IMR-90 (cell line): ENCODE measurements at regions not wholly inside any gene's neighbourhood (a gene's known extent, or its start where the extent isn't known, plus 50 kb on each side); places are given as distances from the start of the nearest gene placed in this dataset.

Experiments used
- ATAC-seq: fragments of 200-7000 bp; cut with Tn5 transposase; 2 replicates; pipeline ENCODE4 v1.9.1; 2020; ENCODE audit warnings: low read depth, mild to moderate bottlenecking, moderate library complexity
- BruUV-seq: library from RNA; stranded (reverse); fragments of 400-500 nt; replicated peaks from 2 replicates; lab custom pipeline; 2021; lab: Mats Ljungman, UMichigan
- CTCF ChIA-PET: fragments of 300-600 bp; formaldehyde crosslinking; extraction: SDS; loops from one replicate; lab custom pipeline; 2021; ENCODE audit warnings: antibody characterized with exemption; lab: Yijun Ruan, JAX
- POLR2A ChIA-PET: fragments of 300-600 bp; sonication (Branson Sonifier 250); formaldehyde crosslinking; loops from one replicate; lab custom pipeline; 2022; ENCODE audit warnings: antibody characterized with exemption; ENCODE audit not compliant: unreplicated experiment; lab: Charles Lee
- DNase-seq: peaks from one replicate; pipeline ENCODE4 v3.0.0; 2013
- H2AFZ ChIP-seq: replicated peaks from 2 replicates; pipeline ENCODE3; 2013; ENCODE audit warnings: low read length, mild to moderate bottlenecking; ENCODE audit not compliant: poor library complexity
- H2AK5ac ChIP-seq: 2 replicates; pipeline ENCODE4 v1.6.1; 2013; ENCODE audit warnings: low read depth, low read length, inconsistent platforms
- H2AK9ac ChIP-seq: replicated peaks from 2 replicates; pipeline ENCODE3; 2013; ENCODE audit warnings: mild to moderate bottlenecking, low read depth, low read length, moderate library complexity; ENCODE audit not compliant: poor library complexity
- H2BK120ac ChIP-seq: 2 replicates; pipeline ENCODE4 v1.6.1; 2013; ENCODE audit warnings: low read depth, low read length, inconsistent platforms
- H2BK15ac ChIP-seq: 3 replicates; pipeline ENCODE4 v1.6.1; 2013; ENCODE audit warnings: low read depth, low read length, inconsistent platforms
- H2BK20ac ChIP-seq: 2 replicates; pipeline ENCODE4 v1.6.1; 2013; ENCODE audit warnings: low read depth, mild to moderate bottlenecking, inconsistent platforms, low read length, moderate library complexity
- H2BK5ac ChIP-seq: 2 replicates; pipeline ENCODE4 v1.6.1; 2013; ENCODE audit warnings: mild to moderate bottlenecking, low read depth, low read length, inconsistent platforms; ENCODE audit not compliant: poor library complexity, severe bottlenecking
- H3K14ac ChIP-seq: replicated peaks from 2 replicates; pipeline ENCODE4 v1.6.1; 2013; ENCODE audit warnings: low read depth, low read length, inconsistent platforms
- H3K18ac ChIP-seq: 2 replicates; pipeline ENCODE4 v1.6.1; 2013; ENCODE audit warnings: low read depth, low read length, control low read depth
- H3K23ac ChIP-seq: 2 replicates; pipeline ENCODE4 v1.6.1; 2013; ENCODE audit warnings: low read depth, low read length, inconsistent platforms
- H3K27ac ChIP-seq: 2 replicates; pipeline ENCODE4 v1.5.1; 2013; ENCODE audit warnings: mild to moderate bottlenecking, control low read depth, low read length; ENCODE audit not compliant: insufficient read depth
- H3K27me3 ChIP-seq: 2 replicates; pipeline ENCODE4 v1.6.1; 2013; ENCODE audit warnings: low read length; ENCODE audit not compliant: control insufficient read depth, insufficient read depth
- H3K36me3 ChIP-seq: 2 replicates; pipeline ENCODE4 v1.6.1; 2013; ENCODE audit warnings: low read length, mixed read lengths; ENCODE audit not compliant: control insufficient read depth, insufficient read depth
- H3K4ac ChIP-seq: 2 replicates; pipeline ENCODE4 v1.6.1; 2013; ENCODE audit warnings: low read depth, low read length, inconsistent platforms
- H3K4me1 ChIP-seq: 2 replicates; pipeline ENCODE4 v1.6.1; 2013; ENCODE audit warnings: low read length, mixed read lengths; ENCODE audit not compliant: control insufficient read depth, insufficient read depth
- H3K4me2 ChIP-seq: 2 replicates; pipeline ENCODE4 v1.6.1; 2013; ENCODE audit warnings: low read depth, mild to moderate bottlenecking, control low read depth, low read length, moderate library complexity
- H3K4me3 ChIP-seq: 2 replicates; pipeline ENCODE4 v1.5.1; 2013; ENCODE audit warnings: low read depth, mild to moderate bottlenecking, control low read depth, low read length, moderate library complexity; ENCODE audit not compliant: insufficient read depth
- H3K56ac ChIP-seq: 2 replicates; pipeline ENCODE4 v1.6.1; 2013; ENCODE audit warnings: low read length, inconsistent platforms; ENCODE audit not compliant: insufficient read depth; ENCODE audit errors: extremely low read depth
- H3K79me1 ChIP-seq, 2 experiments: 2 replicates each; pipeline ENCODE4 v1.6.1; 2013; ENCODE audit warnings: low read length in 2 of 2, inconsistent platforms in 1 of 2, low read depth in 1 of 2
- H3K9ac ChIP-seq: 2 replicates; pipeline ENCODE4 v1.6.1; 2013; ENCODE audit warnings: low read depth, low read length, control low read depth
- H3K9me1 ChIP-seq: 2 replicates; pipeline ENCODE4 v1.6.1; 2013; ENCODE audit warnings: low read length, inconsistent platforms; ENCODE audit not compliant: insufficient read depth
- H3K9me3 ChIP-seq: 2 replicates; pipeline ENCODE4 v1.6.1; 2013; ENCODE audit warnings: low read length; ENCODE audit not compliant: control insufficient read depth, insufficient read depth
- H4K20me1 ChIP-seq: 2 replicates; pipeline ENCODE4 v1.6.1; 2013; ENCODE audit warnings: low read length, inconsistent platforms; ENCODE audit not compliant: insufficient read depth
- H4K5ac ChIP-seq: 2 replicates; pipeline ENCODE4 v1.6.1; 2013; ENCODE audit warnings: mild to moderate bottlenecking, low read depth, low read length, control low read depth
- H4K8ac ChIP-seq, 2 experiments: 2 replicates each; pipeline ENCODE4 v1.6.1; 2013; ENCODE audit warnings: low read depth in 2 of 2, low read length in 2 of 2, control low read depth in 1 of 2, inconsistent platforms in 1 of 2
- H4K91ac ChIP-seq: 2 replicates; pipeline ENCODE4 v1.6.1; 2013; ENCODE audit warnings: low read depth, low read length, inconsistent platforms; ENCODE audit not compliant: insufficient read depth
- CHD1 ChIP-seq: IDR thresholded peaks from 2 replicates; pipeline ENCODE4 v1.6.1; 2012; ENCODE audit warnings: low read depth, low read length, improper control_type of control experiment
- MAFK ChIP-seq: IDR thresholded peaks from 2 replicates; pipeline ENCODE4 v1.6.1; 2012; ENCODE audit warnings: low read depth, low read length, improper control_type of control experiment
- RCOR1 ChIP-seq: IDR thresholded peaks from 2 replicates; pipeline ENCODE4 v1.6.1; 2012; ENCODE audit warnings: mild to moderate bottlenecking, low read length, improper control_type of control experiment; ENCODE audit not compliant: insufficient replicate concordance
- WGBS, 2 experiments: methylation state at CpG; one replicate each; pipeline versions ENCODE4 v1.1.5 to v1.1.7; 2013; ENCODE audit warnings: missing lambda C conversion rate in 2 of 2; ENCODE audit not compliant: insufficient read length in 1 of 2; ENCODE audit errors: extremely low coverage in 2 of 2; 5-methylcytosine and 5-hydroxymethylcytosine counted together
- dilution Hi-C: fragments of 300-500 bp; cut with HindIII; formaldehyde crosslinking; loops from one replicate; pipeline ENCODE4 v1.14.3; 2018; ENCODE audit warnings: low sequenced_read_pairs; ENCODE audit not compliant: unreplicated experiment
- in situ Hi-C: fragments of 300-500 bp; cut with MboI; formaldehyde crosslinking; loops from 3 replicates; pipeline ENCODE4 v1.14.3; 2019; ENCODE audit warnings: low sequenced_read_pairs, inconsistent platforms, mixed read lengths
- intact Hi-C: fragments of 100-400 bp; cut with micrococcal nuclease; formaldehyde crosslinking; loops from 2 replicates; pipeline ENCODE4 v1.10.0; 2022
- TF ChIP-seq, protein P1 (sequence below): fragments of 150-350 bp; IDR thresholded peaks from 2 replicates; pipeline ENCODE4 v1.6.1; 2016; ENCODE audit warnings: low read depth, mild to moderate bottlenecking, low read length, moderate library complexity, borderline replicate concordance

GRCh38 chr2:144020047-144020446 is 499.9 kb downstream of the ZEB2 start:
- no peak overlapping the region for H4K5ac ChIP-seq
- no peak overlapping the region for H2BK15ac ChIP-seq
- no peak overlapping the region for H2BK120ac ChIP-seq
- H4K8ac ChIP-seq: no peak overlapping the region
- no peak overlapping the region for H2BK20ac ChIP-seq
- 0 out of 2 replicates have a peak, but pooled peaks cover 2% of the 10 kb centered on the region for H3K9me3 ChIP-seq
- 83% methylated on average over 1 of the region's 6 CpGs; no CpG with 5 or more reads in 1 of the 2 experiments for WGBS, 2 experiments
- H3K4me1 ChIP-seq: peaks cover 2% of the 10 kb centered on the region; the same call in 1 of the 2 replicates
- H3K27ac ChIP-seq: no peak overlapping the region
- no peak overlapping the region for H2AFZ ChIP-seq
- H3K4ac ChIP-seq: no peak overlapping the region
- dilution Hi-C loops: no loop called here
- no TSS peak for BruUV-seq
- POLR2A ChIA-PET: no interaction called here
- no peak overlapping the region for H2BK5ac ChIP-seq
- no peak overlapping the region for H3K23ac ChIP-seq
- no peak overlapping the region for H2AK9ac ChIP-seq
- H4K20me1 ChIP-seq: no peaks in the 10 kb centered on the region
- no peak for DNase-seq
- no peak overlapping the region for H3K4me2 ChIP-seq
- peaks cover 4% of the 10 kb centered on the region; the same call in 1 of the 2 replicates for H3K9me1 ChIP-seq
- H3K14ac ChIP-seq: no peak overlapping the region
- in situ Hi-C loops: no loop called here
- no peak overlapping the region for H3K56ac ChIP-seq
- ATAC-seq: no peak
- intact Hi-C loops: no loop called here
- no peak overlapping the region for H4K91ac ChIP-seq
- H3K4me3 ChIP-seq: no peak overlapping the region
- H2AK5ac ChIP-seq: no peak overlapping the region
- CTCF ChIA-PET: no interaction called here
- H3K9ac ChIP-seq: no peak overlapping the region
- no peaks in the 10 kb centered on the region for H3K27me3 ChIP-seq
- no peaks in the 10 kb centered on the region for H3K36me3 ChIP-seq
- TF ChIP-seq RCOR1 (no peak), CHD1 (no peak), MAFK (no peak)
- TF ChIP-seq, protein P1, sequence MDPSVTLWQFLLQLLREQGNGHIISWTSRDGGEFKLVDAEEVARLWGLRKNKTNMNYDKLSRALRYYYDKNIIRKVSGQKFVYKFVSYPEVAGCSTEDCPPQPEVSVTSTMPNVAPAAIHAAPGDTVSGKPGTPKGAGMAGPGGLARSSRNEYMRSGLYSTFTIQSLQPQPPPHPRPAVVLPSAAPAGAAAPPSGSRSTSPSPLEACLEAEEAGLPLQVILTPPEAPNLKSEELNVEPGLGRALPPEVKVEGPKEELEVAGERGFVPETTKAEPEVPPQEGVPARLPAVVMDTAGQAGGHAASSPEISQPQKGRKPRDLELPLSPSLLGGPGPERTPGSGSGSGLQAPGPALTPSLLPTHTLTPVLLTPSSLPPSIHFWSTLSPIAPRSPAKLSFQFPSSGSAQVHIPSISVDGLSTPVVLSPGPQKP: no peak
- H3K18ac ChIP-seq: no peak overlapping the region; the same call in 1 of the 2 replicates
- H3K79me1 ChIP-seq: no peaks in the 10 kb centered on the region
